ENCODE measurements at regions not wholly inside any gene's neighbourhood (a gene's known extent, or its start where the extent isn't known, plus 50 kb on each side); places are given as distances from the start of the nearest gene placed in this dataset.

DNA sequence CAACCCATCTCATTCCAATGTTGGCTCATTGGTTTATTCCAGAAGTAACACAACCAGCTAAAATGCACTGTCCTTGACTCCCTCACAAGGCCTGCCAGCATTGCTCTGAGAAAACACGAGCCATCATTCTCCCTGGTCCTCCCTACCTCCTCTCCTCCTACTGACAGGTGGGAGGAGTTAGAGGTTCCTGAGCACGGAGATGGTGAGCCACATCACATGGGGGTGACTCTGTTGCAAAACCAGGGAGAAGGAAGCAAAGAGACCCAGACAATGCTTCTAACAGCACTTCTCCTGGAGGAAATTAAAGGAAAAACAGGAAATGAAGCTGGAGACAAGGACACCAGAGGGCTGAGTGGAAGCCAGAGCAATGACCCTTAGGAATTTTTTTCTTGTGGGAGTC lies 667.4 kb downstream of the NTRK3 start:
- H2AFZ ChIP-seq = no peak overlapping the region
- no peaks in the 10 kb centered on the region for H3F3A ChIP-seq (ENCODE audit: insufficient read depth, low read depth)
- H3K27ac ChIP-seq = no peak overlapping the region
- TF ChIP-seq EZH2 (IDR thresholded peaks at IDR 0.05; ENCODE audit: low read depth) = no peak
- TF ChIP-seq, protein P1, sequence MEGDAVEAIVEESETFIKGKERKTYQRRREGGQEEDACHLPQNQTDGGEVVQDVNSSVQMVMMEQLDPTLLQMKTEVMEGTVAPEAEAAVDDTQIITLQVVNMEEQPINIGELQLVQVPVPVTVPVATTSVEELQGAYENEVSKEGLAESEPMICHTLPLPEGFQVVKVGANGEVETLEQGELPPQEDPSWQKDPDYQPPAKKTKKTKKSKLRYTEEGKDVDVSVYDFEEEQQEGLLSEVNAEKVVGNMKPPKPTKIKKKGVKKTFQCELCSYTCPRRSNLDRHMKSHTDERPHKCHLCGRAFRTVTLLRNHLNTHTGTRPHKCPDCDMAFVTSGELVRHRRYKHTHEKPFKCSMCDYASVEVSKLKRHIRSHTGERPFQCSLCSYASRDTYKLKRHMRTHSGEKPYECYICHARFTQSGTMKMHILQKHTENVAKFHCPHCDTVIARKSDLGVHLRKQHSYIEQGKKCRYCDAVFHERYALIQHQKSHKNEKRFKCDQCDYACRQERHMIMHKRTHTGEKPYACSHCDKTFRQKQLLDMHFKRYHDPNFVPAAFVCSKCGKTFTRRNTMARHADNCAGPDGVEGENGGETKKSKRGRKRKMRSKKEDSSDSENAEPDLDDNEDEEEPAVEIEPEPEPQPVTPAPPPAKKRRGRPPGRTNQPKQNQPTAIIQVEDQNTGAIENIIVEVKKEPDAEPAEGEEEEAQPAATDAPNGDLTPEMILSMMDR (conservative IDR thresholded peaks at IDR 0.05) = no peak
- POLR2A ChIA-PET (ENCODE audit: unreplicated experiment) = no interaction called here
- H3K4me2 ChIP-seq = no peak overlapping the region
- H3K27me3 ChIP-seq (ENCODE audit: insufficient read depth, low read depth) = no peaks in the 10 kb centered on the region
- no peaks in the 10 kb centered on the region for H3K79me2 ChIP-seq (ENCODE audit: low read depth)
- intact Hi-C loops (cut with micrococcal nuclease; ENCODE audit: unreplicated experiment) = no loop called here
- CTCF ChIA-PET = no interaction called here
- H3K36me3 ChIP-seq (ENCODE audit: low read depth) = no peaks in the 10 kb centered on the region
- H3K4me1 ChIP-seq (replicated peaks; ENCODE audit: insufficient read depth) = no peaks in the 10 kb centered on the region
- no peaks in the 10 kb centered on the region; the same call in 1 of the 2 replicates for H3K9me3 ChIP-seq (ENCODE audit: insufficient read depth, low read depth)
- H3K4me3 ChIP-seq = no peak overlapping the region
- no peak for DNase-seq
- no peaks in the 10 kb centered on the region for H4K20me1 ChIP-seq (ENCODE audit: insufficient read depth)
- H3K9me2 ChIP-seq (ENCODE audit: insufficient read depth) = no peaks in the 10 kb centered on the region
- no TSS peak for BruUV-seq (replicated peaks)

DNA sequence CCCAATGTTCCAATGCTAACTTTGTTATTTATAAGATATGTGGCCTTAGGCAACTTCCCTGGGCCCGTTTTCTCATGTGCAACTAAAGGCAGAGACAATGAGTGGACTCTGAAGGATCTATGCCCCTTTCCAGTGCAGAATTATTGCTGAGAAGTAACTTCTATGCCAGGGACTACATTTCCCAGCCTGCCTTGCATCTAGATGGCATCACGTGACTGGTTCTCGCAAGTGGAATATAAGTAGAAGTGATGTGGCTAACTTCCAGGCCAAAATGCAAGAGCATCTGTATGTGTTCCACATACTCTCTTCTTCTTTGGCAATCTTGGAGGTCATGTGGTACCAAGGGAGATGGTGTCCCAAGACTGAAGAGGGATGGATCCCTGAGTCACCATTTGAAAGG lies 674.4 kb downstream of the NTRK3 start:
- H3K79me2 ChIP-seq (ENCODE audit: low read depth) = no peaks in the 10 kb centered on the region
- no peak overlapping the region for H3K27ac ChIP-seq
- H3K9me3 ChIP-seq (ENCODE audit: insufficient read depth, low read depth) = no peaks in the 10 kb centered on the region
- no peaks in the 10 kb centered on the region for H3K4me1 ChIP-seq (replicated peaks; ENCODE audit: insufficient read depth)
- H3K36me3 ChIP-seq (ENCODE audit: low read depth) = no peaks in the 10 kb centered on the region
- ChIA-PET CTCF (no interaction called here), POLR2A (ENCODE audit: unreplicated experiment) (no interaction called here)
- no peaks in the 10 kb centered on the region for H3K27me3 ChIP-seq (ENCODE audit: insufficient read depth, low read depth)
- no peaks in the 10 kb centered on the region for H3F3A ChIP-seq (ENCODE audit: insufficient read depth, low read depth)
- no TSS peak for BruUV-seq (replicated peaks)
- no peaks in the 10 kb centered on the region for H3K9me2 ChIP-seq (ENCODE audit: insufficient read depth)
- H3K4me3 ChIP-seq = no peak overlapping the region
- no peak overlapping the region for H2AFZ ChIP-seq
- no peaks in the 10 kb centered on the region for H4K20me1 ChIP-seq (ENCODE audit: insufficient read depth)
- H3K4me2 ChIP-seq = no peak overlapping the region
- no peak for TF ChIP-seq EZH2 (IDR thresholded peaks at IDR 0.05; ENCODE audit: low read depth)
- TF ChIP-seq, protein P1 (conservative IDR thresholded peaks at IDR 0.05) = no peak
- no peak for DNase-seq
- intact Hi-C loops (cut with micrococcal nuclease; ENCODE audit: unreplicated experiment) = no loop called here

DNA sequence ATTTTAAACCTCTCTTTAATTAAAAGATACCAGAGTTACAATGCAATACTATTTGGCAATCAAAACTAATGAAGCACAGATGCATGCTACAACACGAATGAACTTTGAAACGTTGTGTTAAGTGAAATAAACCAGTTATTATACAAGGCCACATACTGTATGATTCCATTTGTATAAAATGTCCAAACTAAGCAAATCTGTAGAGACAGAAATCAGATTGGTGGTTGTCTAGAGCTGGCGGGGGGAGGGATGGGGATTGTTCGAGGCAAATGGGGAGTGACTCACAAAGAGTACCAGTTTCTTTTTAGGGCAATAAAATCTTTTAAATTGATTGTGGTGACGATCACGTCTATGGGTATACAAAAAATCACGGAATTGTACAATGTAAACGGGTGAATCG lies 677.0 kb downstream of the NTRK3 start:
- no peak for DNase-seq
- TF ChIP-seq, protein P1 (conservative IDR thresholded peaks at IDR 0.05) = no peak
- TF ChIP-seq EZH2 (IDR thresholded peaks at IDR 0.05; ENCODE audit: low read depth) = no peak
- H3F3A ChIP-seq (ENCODE audit: insufficient read depth, low read depth) = no peaks in the 10 kb centered on the region
- no peaks in the 10 kb centered on the region for H3K36me3 ChIP-seq (ENCODE audit: low read depth)
- no peak overlapping the region for H3K4me2 ChIP-seq
- H3K27me3 ChIP-seq (ENCODE audit: insufficient read depth, low read depth) = no peaks in the 10 kb centered on the region
- H3K9me2 ChIP-seq (ENCODE audit: insufficient read depth) = no peaks in the 10 kb centered on the region
- H3K79me2 ChIP-seq (ENCODE audit: low read depth) = no peaks in the 10 kb centered on the region
- ChIA-PET POLR2A (ENCODE audit: unreplicated experiment) (no interaction called here), CTCF (no interaction called here)
- no peaks in the 10 kb centered on the region for H4K20me1 ChIP-seq (ENCODE audit: insufficient read depth)
- H3K9me3 ChIP-seq (ENCODE audit: insufficient read depth, low read depth) = no peaks in the 10 kb centered on the region
- H3K4me3 ChIP-seq = no peak overlapping the region
- H3K4me1 ChIP-seq (replicated peaks; ENCODE audit: insufficient read depth) = no peaks in the 10 kb centered on the region
- no peak overlapping the region for H3K27ac ChIP-seq
- intact Hi-C loops (cut with micrococcal nuclease; ENCODE audit: unreplicated experiment) = no loop called here
- H2AFZ ChIP-seq = no peak overlapping the region
- BruUV-seq (replicated peaks) = no TSS peak

All from PC-9 (cell line).